IMR-90 (cell line): ENCODE measurements at regions not wholly inside any gene's neighbourhood (a gene's known extent, or its start where the extent isn't known, plus 50 kb on each side); places are given as distances from the start of the nearest gene placed in this dataset.

Source experiments
- ATAC-seq: fragments of 200-7000 bp; cut with Tn5 transposase; 2 replicates; pipeline ENCODE4 v1.9.1; 2020; ENCODE audit warnings: low read depth, mild to moderate bottlenecking, moderate library complexity
- BruUV-seq: library from RNA; stranded (reverse); fragments of 400-500 nt; replicated peaks from 2 replicates; lab custom pipeline; 2021; lab: Mats Ljungman, UMichigan
- CTCF ChIA-PET: fragments of 300-600 bp; formaldehyde crosslinking; extraction: SDS; loops from one replicate; lab custom pipeline; 2021; ENCODE audit warnings: antibody characterized with exemption; lab: Yijun Ruan, JAX
- POLR2A ChIA-PET: fragments of 300-600 bp; sonication (Branson Sonifier 250); formaldehyde crosslinking; loops from one replicate; lab custom pipeline; 2022; ENCODE audit warnings: antibody characterized with exemption; ENCODE audit not compliant: unreplicated experiment; lab: Charles Lee
- DNase-seq: peaks from one replicate; pipeline ENCODE4 v3.0.0; 2013
- H2AFZ ChIP-seq: replicated peaks from 2 replicates; pipeline ENCODE3; 2013; ENCODE audit warnings: low read length, mild to moderate bottlenecking; ENCODE audit not compliant: poor library complexity
- H2AK5ac ChIP-seq: 2 replicates; pipeline ENCODE4 v1.6.1; 2013; ENCODE audit warnings: low read depth, low read length, inconsistent platforms
- H2AK9ac ChIP-seq: replicated peaks from 2 replicates; pipeline ENCODE3; 2013; ENCODE audit warnings: mild to moderate bottlenecking, low read depth, low read length, moderate library complexity; ENCODE audit not compliant: poor library complexity
- H2BK120ac ChIP-seq: 2 replicates; pipeline ENCODE4 v1.6.1; 2013; ENCODE audit warnings: low read depth, low read length, inconsistent platforms
- H2BK15ac ChIP-seq: 3 replicates; pipeline ENCODE4 v1.6.1; 2013; ENCODE audit warnings: low read depth, low read length, inconsistent platforms
- H2BK20ac ChIP-seq: 2 replicates; pipeline ENCODE4 v1.6.1; 2013; ENCODE audit warnings: low read depth, mild to moderate bottlenecking, inconsistent platforms, low read length, moderate library complexity
- H2BK5ac ChIP-seq: 2 replicates; pipeline ENCODE4 v1.6.1; 2013; ENCODE audit warnings: mild to moderate bottlenecking, low read depth, low read length, inconsistent platforms; ENCODE audit not compliant: poor library complexity, severe bottlenecking
- H3K14ac ChIP-seq: replicated peaks from 2 replicates; pipeline ENCODE4 v1.6.1; 2013; ENCODE audit warnings: low read depth, low read length, inconsistent platforms
- H3K18ac ChIP-seq: 2 replicates; pipeline ENCODE4 v1.6.1; 2013; ENCODE audit warnings: low read depth, low read length, control low read depth
- H3K23ac ChIP-seq: 2 replicates; pipeline ENCODE4 v1.6.1; 2013; ENCODE audit warnings: low read depth, low read length, inconsistent platforms
- H3K27ac ChIP-seq: 2 replicates; pipeline ENCODE4 v1.5.1; 2013; ENCODE audit warnings: mild to moderate bottlenecking, control low read depth, low read length; ENCODE audit not compliant: insufficient read depth
- H3K27me3 ChIP-seq: 2 replicates; pipeline ENCODE4 v1.6.1; 2013; ENCODE audit warnings: low read length; ENCODE audit not compliant: control insufficient read depth, insufficient read depth
- H3K36me3 ChIP-seq: 2 replicates; pipeline ENCODE4 v1.6.1; 2013; ENCODE audit warnings: low read length, mixed read lengths; ENCODE audit not compliant: control insufficient read depth, insufficient read depth
- H3K4ac ChIP-seq: 2 replicates; pipeline ENCODE4 v1.6.1; 2013; ENCODE audit warnings: low read depth, low read length, inconsistent platforms
- H3K4me1 ChIP-seq: 2 replicates; pipeline ENCODE4 v1.6.1; 2013; ENCODE audit warnings: low read length, mixed read lengths; ENCODE audit not compliant: control insufficient read depth, insufficient read depth
- H3K4me2 ChIP-seq: 2 replicates; pipeline ENCODE4 v1.6.1; 2013; ENCODE audit warnings: low read depth, mild to moderate bottlenecking, control low read depth, low read length, moderate library complexity
- H3K4me3 ChIP-seq: 2 replicates; pipeline ENCODE4 v1.5.1; 2013; ENCODE audit warnings: low read depth, mild to moderate bottlenecking, control low read depth, low read length, moderate library complexity; ENCODE audit not compliant: insufficient read depth
- H3K56ac ChIP-seq: 2 replicates; pipeline ENCODE4 v1.6.1; 2013; ENCODE audit warnings: low read length, inconsistent platforms; ENCODE audit not compliant: insufficient read depth; ENCODE audit errors: extremely low read depth
- H3K79me1 ChIP-seq, 2 experiments: 2 replicates each; pipeline ENCODE4 v1.6.1; 2013; ENCODE audit warnings: low read length in 2 of 2, inconsistent platforms in 1 of 2, low read depth in 1 of 2
- H3K9ac ChIP-seq: 2 replicates; pipeline ENCODE4 v1.6.1; 2013; ENCODE audit warnings: low read depth, low read length, control low read depth
- H3K9me1 ChIP-seq: 2 replicates; pipeline ENCODE4 v1.6.1; 2013; ENCODE audit warnings: low read length, inconsistent platforms; ENCODE audit not compliant: insufficient read depth
- H3K9me3 ChIP-seq: 2 replicates; pipeline ENCODE4 v1.6.1; 2013; ENCODE audit warnings: low read length; ENCODE audit not compliant: control insufficient read depth, insufficient read depth
- H4K20me1 ChIP-seq: 2 replicates; pipeline ENCODE4 v1.6.1; 2013; ENCODE audit warnings: low read length, inconsistent platforms; ENCODE audit not compliant: insufficient read depth
- H4K5ac ChIP-seq: 2 replicates; pipeline ENCODE4 v1.6.1; 2013; ENCODE audit warnings: mild to moderate bottlenecking, low read depth, low read length, control low read depth
- H4K8ac ChIP-seq, 2 experiments: 2 replicates each; pipeline ENCODE4 v1.6.1; 2013; ENCODE audit warnings: low read depth in 2 of 2, low read length in 2 of 2, control low read depth in 1 of 2, inconsistent platforms in 1 of 2
- H4K91ac ChIP-seq: 2 replicates; pipeline ENCODE4 v1.6.1; 2013; ENCODE audit warnings: low read depth, low read length, inconsistent platforms; ENCODE audit not compliant: insufficient read depth
- NFE2L2 ChIP-seq: fragments of 150-350 bp; IDR thresholded peaks from 2 replicates; pipeline ENCODE4 v1.6.1; 2016; ENCODE audit warnings: low read depth, mild to moderate bottlenecking, low read length
- POLR2A ChIP-seq: IDR thresholded peaks from 2 replicates; pipeline ENCODE4 v1.6.1; 2012; ENCODE audit warnings: mild to moderate bottlenecking, low read depth, low read length
- RAD21 ChIP-seq: IDR thresholded peaks from 2 replicates; pipeline ENCODE4 v1.6.1; 2012; ENCODE audit warnings: low read length, improper control_type of control experiment
- WGBS, 2 experiments: methylation state at CpG; one replicate each; pipeline versions ENCODE4 v1.1.5 to v1.1.7; 2013; ENCODE audit warnings: missing lambda C conversion rate in 2 of 2; ENCODE audit not compliant: insufficient read length in 1 of 2; ENCODE audit errors: extremely low coverage in 2 of 2; 5-methylcytosine and 5-hydroxymethylcytosine counted together
- dilution Hi-C: fragments of 300-500 bp; cut with HindIII; formaldehyde crosslinking; loops from one replicate; pipeline ENCODE4 v1.14.3; 2018; ENCODE audit warnings: low sequenced_read_pairs; ENCODE audit not compliant: unreplicated experiment
- in situ Hi-C: fragments of 300-500 bp; cut with MboI; formaldehyde crosslinking; loops from 3 replicates; pipeline ENCODE4 v1.14.3; 2019; ENCODE audit warnings: low sequenced_read_pairs, inconsistent platforms, mixed read lengths
- intact Hi-C: fragments of 100-400 bp; cut with micrococcal nuclease; formaldehyde crosslinking; loops from 2 replicates; pipeline ENCODE4 v1.10.0; 2022

GRCh38 chr11:70532066-70532440, 133.7 kb downstream of the CTTN start:
- Histone ChIP-seq H3K4me3 (no peak overlapping the region), H2BK20ac (no peak overlapping the region), H3K9me1 (no peaks in the 10 kb centered on the region), H3K9ac (no peak overlapping the region), H2BK15ac (no peak overlapping the region), H4K8ac (no peak overlapping the region), H3K27ac (no peak overlapping the region), H3K18ac (no peak overlapping the region), H3K27me3 (no peaks in the 10 kb centered on the region), H3K23ac (no peak overlapping the region), H2AK9ac (no peak overlapping the region), H4K5ac (no peak overlapping the region), H2AFZ (no peak overlapping the region), H2BK5ac (no peak overlapping the region), H4K20me1 (no peaks in the 10 kb centered on the region), H4K91ac (no peak overlapping the region), H3K56ac (no peak overlapping the region), H3K14ac (no peak overlapping the region), H3K9me3 (peaks cover 4% of the 10 kb centered on the region; the same call in 1 of the 2 replicates), H3K4me1 (no peaks in the 10 kb centered on the region), H3K4me2 (no peak overlapping the region), H3K4ac (no peak overlapping the region), H2BK120ac (no peak overlapping the region), H3K36me3 (no peaks in the 10 kb centered on the region), H2AK5ac (no peak overlapping the region), H3K79me1 (no peaks in the 10 kb centered on the region)
- no peak for TF ChIP-seq RAD21
- TF ChIP-seq POLR2A = no peak
- no peak for TF ChIP-seq NFE2L2
- peak; percentile 7 for DNase-seq
- CTCF ChIA-PET = no interaction called here
- WGBS, 2 experiments = no CpG with 5 or more reads among the region's 1 CpG
- POLR2A ChIA-PET = no interaction called here
- peak; percentile 59 for ATAC-seq
- intact Hi-C loops (no loop called here), in situ Hi-C loops (no loop called here), dilution Hi-C loops (no loop called here)
- BruUV-seq = no TSS peak
